AG04449 (cell line): ENCODE measurements at regions not wholly inside any gene's neighbourhood (a gene's known extent, or its start where the extent isn't known, plus 50 kb on each side); places are given as distances from the start of the nearest gene placed in this dataset.

ENCODE experiments used
- CTCF ChIA-PET: fragments of 350-600 bp; formaldehyde crosslinking; extraction: SDS; loops from one replicate; lab custom pipeline; 2021; ENCODE audit warnings: antibody characterized with exemption; lab: Yijun Ruan, JAX
- POLR2A ChIA-PET: fragments of 400-600, 350-600 bp; formaldehyde crosslinking; extraction: SDS; loops from one replicate; lab custom pipeline; 2020; ENCODE audit warnings: antibody characterized with exemption, inconsistent platforms; lab: Yijun Ruan, JAX
- DNase-seq: peaks from one replicate; pipeline ENCODE4 v3.0.0-alpha.2; 2010; ENCODE audit warnings: low read depth, low spot score
- H3K4me3 ChIP-seq: 2 replicates; pipeline ENCODE4 v1.5.1; 2011; ENCODE audit warnings: low read depth, mild to moderate bottlenecking, control low read depth, low read length
- TF ChIP-seq, protein P1 (sequence below): IDR thresholded peaks from one replicate; pipeline ENCODE4 v1.5.1; 2011; ENCODE audit warnings: mild to moderate bottlenecking, moderate library complexity, low read length, control low read depth, inconsistent platforms; ENCODE audit not compliant: insufficient read depth; ENCODE audit errors: missing control alignments

DNA sequence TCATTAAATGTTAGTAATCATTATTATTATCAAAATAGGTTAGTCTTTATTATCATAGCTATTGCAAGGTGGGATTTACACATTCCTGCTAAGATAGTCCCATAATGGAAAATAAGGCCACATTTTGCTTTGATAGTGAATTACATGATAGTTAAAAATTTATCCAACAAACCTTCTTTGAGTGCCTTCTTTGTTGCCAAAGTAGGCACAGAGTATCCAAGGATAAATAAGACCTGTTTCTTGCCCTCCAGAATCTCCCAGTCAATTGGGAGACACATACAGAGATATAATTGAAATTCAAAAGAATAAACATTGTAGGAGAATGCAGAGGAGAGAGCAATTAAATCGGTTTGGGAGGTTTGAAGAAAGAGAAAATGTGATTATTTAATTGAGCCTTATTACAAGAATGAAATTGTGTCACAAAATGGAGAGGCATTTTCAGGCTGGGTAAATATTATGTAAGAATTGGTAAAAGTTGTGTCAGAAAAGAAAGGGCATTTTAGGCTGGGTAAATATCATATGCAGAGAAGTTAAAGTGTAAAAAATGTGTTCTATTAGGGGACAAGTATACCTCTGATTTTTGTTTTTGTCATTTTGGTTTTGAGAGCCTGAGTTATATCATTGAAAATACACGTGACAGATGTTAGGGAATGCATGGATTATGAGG, 189.3 kb downstream of the POU4F1 start:
- POLR2A ChIA-PET, result no interaction called here
- CTCF ChIA-PET, result no interaction called here
- DNase-seq, result no peak
- H3K4me3 ChIP-seq, result no peak overlapping the region
- TF ChIP-seq, protein P1, sequence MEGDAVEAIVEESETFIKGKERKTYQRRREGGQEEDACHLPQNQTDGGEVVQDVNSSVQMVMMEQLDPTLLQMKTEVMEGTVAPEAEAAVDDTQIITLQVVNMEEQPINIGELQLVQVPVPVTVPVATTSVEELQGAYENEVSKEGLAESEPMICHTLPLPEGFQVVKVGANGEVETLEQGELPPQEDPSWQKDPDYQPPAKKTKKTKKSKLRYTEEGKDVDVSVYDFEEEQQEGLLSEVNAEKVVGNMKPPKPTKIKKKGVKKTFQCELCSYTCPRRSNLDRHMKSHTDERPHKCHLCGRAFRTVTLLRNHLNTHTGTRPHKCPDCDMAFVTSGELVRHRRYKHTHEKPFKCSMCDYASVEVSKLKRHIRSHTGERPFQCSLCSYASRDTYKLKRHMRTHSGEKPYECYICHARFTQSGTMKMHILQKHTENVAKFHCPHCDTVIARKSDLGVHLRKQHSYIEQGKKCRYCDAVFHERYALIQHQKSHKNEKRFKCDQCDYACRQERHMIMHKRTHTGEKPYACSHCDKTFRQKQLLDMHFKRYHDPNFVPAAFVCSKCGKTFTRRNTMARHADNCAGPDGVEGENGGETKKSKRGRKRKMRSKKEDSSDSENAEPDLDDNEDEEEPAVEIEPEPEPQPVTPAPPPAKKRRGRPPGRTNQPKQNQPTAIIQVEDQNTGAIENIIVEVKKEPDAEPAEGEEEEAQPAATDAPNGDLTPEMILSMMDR, result no peak

DNA sequence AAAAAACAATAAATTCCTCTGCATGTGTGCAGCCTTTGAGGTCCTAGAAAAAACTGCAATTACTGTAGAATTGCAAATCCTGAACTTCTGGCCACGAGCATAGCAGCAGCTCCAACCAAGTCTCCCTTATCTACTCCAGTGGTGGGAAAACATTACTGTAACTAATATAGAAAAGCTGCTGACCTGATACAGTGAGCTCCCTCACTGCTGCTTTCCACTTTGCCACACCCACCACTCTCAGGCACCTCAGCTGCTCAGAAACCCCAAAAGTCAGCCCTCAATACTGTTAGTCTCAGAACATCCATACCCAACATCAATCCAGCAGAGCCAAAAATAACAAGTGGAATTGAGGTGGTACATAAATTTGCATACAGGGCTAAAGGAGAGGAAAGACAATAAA, 192.5 kb downstream of the POU4F1 start:
- ChIA-PET POLR2A (no interaction called here), CTCF (no interaction called here)
- DNase-seq, result no peak
- TF ChIP-seq, protein P1, result no peak
- no peak overlapping the region for H3K4me3 ChIP-seq

DNA sequence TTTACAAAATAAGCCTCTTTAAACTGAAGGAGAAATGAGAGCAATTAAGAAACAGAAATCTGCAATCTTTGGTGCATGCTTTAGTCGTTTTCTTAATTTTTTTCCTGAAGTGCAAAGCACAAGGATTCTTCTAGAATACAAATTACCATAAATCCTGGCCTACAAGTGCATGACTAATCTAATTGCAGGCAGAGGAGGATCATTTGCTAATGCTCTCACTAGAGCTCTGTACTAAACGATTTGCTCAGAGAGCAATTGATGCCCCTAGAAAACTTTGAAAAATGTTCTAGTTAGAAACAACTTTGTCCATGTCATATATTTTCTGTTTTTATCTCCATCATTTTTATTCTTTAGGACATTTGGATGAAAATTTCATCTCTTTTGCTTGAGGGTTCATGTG, 193.2 kb downstream of the POU4F1 start:
- CTCF ChIA-PET, result no interaction called here
- POLR2A ChIA-PET, result no interaction called here
- H3K4me3 ChIP-seq, result no peak overlapping the region
- no peak for DNase-seq
- TF ChIP-seq, protein P1, result no peak

DNA sequence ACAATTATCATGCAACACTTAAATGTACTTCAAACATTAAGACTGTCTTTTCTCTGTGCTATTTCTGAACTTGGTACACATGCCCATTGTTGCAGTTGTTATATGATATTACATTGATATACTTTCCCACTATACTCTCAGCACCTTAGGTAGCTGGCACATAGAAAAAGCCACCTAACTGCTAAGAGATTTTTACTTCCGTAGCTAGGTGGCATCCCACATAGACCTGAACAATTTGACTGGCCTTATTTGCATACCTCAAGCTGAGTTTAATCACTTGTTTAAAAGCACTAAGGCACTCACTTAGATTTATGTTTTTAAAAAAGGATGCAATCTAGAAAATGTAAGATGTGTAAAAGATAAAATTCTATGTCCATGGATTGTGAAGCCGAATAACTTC, 194.2 kb downstream of the POU4F1 start:
- no peak for DNase-seq
- H3K4me3 ChIP-seq, result no peak overlapping the region
- TF ChIP-seq, protein P1, result no peak
- ChIA-PET POLR2A (no interaction called here), CTCF (no interaction called here)

DNA sequence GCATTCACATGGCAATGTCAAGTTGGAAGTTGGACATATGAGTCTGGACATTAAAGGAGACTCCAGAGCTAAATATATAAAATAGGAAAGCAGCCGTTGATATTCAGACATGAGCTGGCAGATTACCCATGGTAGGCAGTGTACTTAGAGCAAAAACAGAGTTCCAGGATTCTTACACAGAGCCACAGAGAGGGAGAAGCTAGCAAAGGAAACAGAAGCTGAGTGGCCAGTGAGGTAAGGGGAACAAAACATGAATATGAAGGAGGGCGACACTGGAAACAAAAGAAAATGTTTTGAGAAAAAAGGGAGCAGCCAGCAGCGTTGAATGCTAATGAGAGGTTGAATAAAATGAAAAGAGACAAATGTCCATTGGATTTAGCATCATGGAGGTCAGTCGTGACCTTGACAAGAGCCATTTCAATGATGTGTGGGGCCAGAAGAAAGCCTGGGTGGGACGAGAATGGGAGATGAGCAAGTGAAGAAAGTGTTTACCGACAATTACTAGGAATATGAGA, 198.4 kb downstream of the POU4F1 start:
- ChIA-PET CTCF (no interaction called here), POLR2A (no interaction called here)
- no peak for DNase-seq
- TF ChIP-seq, protein P1, result no peak
- H3K4me3 ChIP-seq, result no peak overlapping the region

DNA sequence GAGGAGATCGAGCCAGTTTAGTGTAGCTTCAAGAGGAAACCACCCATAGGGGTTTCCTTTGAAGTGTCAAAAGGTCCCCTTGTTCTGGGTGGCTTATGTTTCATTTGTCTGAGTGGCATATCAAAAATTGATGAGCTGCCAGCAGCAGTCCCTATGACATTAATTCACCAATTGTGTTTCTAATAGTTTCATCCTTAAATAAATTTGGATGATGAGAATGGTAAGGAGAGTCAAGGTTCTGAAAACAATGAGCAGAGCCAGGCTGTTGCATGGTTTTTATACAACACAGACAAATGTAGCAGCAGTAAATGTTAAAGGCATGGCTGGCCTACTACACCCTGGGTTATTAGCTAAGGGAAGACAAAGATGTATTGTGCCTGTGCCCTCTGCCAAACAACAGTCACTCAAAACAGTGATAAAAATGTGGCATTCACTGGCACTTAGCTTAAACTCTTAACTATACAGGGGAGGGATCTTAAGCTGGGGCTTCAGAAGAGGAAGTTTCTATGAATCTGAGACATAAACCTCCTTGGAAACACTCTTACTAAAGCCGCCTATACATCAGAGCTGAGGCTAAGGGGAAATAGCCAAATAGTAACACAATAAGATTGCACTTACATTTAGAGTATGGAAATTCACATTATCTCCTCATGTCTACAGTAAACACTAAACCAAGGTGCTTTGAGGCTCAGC, 200.5 kb downstream of the POU4F1 start:
- POLR2A ChIA-PET, result no interaction called here
- TF ChIP-seq, protein P1, result no peak
- DNase-seq, result no peak
- CTCF ChIA-PET, result no interaction called here
- no peak overlapping the region for H3K4me3 ChIP-seq
